Lung (tissue), 11 donors: ENCODE measurements at regions not wholly inside any gene's neighbourhood (a gene's known extent, or its start where the extent isn't known, plus 50 kb on each side); places are given as distances from the start of the nearest gene placed in this dataset.

Experiments used
- ATAC-seq: fragments of 200-7000 bp; cut with Tn5 transposase; one replicate; pipeline ENCODE4 v1.9.1; 2020; ENCODE audit warnings: moderate number of reproducible peaks; ENCODE audit not compliant: insufficient read depth, low FRiP score
- DNase-seq, 3 donors: peaks; one replicate each; pipeline ENCODE4 v3.0.0-alpha.2; 2013 to 2017
- H3K27ac ChIP-seq, 2 donors: one replicate each; pipeline ENCODE4 v1.5.1; 2013; ENCODE audit warnings: mild to moderate bottlenecking in 2 of 2, moderate library complexity in 2 of 2, control low read depth in 1 of 2, inconsistent platforms in 1 of 2, low read depth in 1 of 2, low read length in 1 of 2
- H3K27me3 ChIP-seq, 3 donors: one replicate each; pipeline ENCODE4 v1.5.1; 2013; ENCODE audit warnings: low read length in 2 of 3; ENCODE audit not compliant: control insufficient read depth in 3 of 3, insufficient read depth in 3 of 3
- H3K36me3 ChIP-seq, 4 donors: one replicate each; pipeline ENCODE4 v1.5.1; 2013; ENCODE audit warnings: low read length in 4 of 4, mild to moderate bottlenecking in 1 of 4, moderate library complexity in 1 of 4; ENCODE audit not compliant: control insufficient read depth in 4 of 4, insufficient read depth in 4 of 4
- H3K4me1 ChIP-seq, 5 donors: one replicate each; pipeline ENCODE4 v1.5.1; 2013; ENCODE audit warnings: low read length in 5 of 5, mild to moderate bottlenecking in 2 of 5, moderate library complexity in 1 of 5; ENCODE audit not compliant: control insufficient read depth in 5 of 5, insufficient read depth in 5 of 5
- H3K4me3 ChIP-seq: one replicate; pipeline ENCODE4 v1.5.1; 2013; ENCODE audit warnings: mild to moderate bottlenecking, control low read depth, moderate library complexity
- H3K9ac ChIP-seq, 2 donors: one replicate each; pipeline ENCODE4 v1.5.1; 2013; ENCODE audit warnings: low read length in 2 of 2, control low read depth in 1 of 2; ENCODE audit not compliant: insufficient read depth in 1 of 2
- H3K9me3 ChIP-seq, 4 donors: one replicate each; pipeline ENCODE4 v1.5.1; 2013; ENCODE audit warnings: low read length in 3 of 4, mild to moderate bottlenecking in 1 of 4, moderate library complexity in 1 of 4; ENCODE audit not compliant: control insufficient read depth in 4 of 4, insufficient read depth in 3 of 4
- WGBS, 2 donors: extraction: QIAGEN DNeasy Blood & Tissue Kit; methylation state at CpG; one replicate each; pipeline ENCODE4 v1.1.7; 2013; 5-methylcytosine and 5-hydroxymethylcytosine counted together
- TF ChIP-seq, protein P1 (sequence below): IDR thresholded peaks from 2 replicates; pipeline ENCODE4 v1.5.1; 2012; ENCODE audit warnings: mild to moderate bottlenecking; ENCODE audit errors: control extremely low read depth, extremely low read depth
- donor health status: control.
- donor health status: control.
- donor health status: Bipolar disorder and iron deficiency.
- donor health status: healthy.
- donor health status: DM: yes; HTN: yes; CAD: no.

GRCh38 chr11:44380009-44380313, 70.0 kb upstream of the ALX4 start:
- TF ChIP-seq, protein P1, sequence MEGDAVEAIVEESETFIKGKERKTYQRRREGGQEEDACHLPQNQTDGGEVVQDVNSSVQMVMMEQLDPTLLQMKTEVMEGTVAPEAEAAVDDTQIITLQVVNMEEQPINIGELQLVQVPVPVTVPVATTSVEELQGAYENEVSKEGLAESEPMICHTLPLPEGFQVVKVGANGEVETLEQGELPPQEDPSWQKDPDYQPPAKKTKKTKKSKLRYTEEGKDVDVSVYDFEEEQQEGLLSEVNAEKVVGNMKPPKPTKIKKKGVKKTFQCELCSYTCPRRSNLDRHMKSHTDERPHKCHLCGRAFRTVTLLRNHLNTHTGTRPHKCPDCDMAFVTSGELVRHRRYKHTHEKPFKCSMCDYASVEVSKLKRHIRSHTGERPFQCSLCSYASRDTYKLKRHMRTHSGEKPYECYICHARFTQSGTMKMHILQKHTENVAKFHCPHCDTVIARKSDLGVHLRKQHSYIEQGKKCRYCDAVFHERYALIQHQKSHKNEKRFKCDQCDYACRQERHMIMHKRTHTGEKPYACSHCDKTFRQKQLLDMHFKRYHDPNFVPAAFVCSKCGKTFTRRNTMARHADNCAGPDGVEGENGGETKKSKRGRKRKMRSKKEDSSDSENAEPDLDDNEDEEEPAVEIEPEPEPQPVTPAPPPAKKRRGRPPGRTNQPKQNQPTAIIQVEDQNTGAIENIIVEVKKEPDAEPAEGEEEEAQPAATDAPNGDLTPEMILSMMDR = no peak
- WGBS, 2 donors = 84 to 93% methylated on average over 3 of the region's 3 CpGs

GRCh38 chr11:44380820-44381219, 70.9 kb upstream of the ALX4 start:
- DNase-seq (no peak), ATAC-seq (no peak)
- H3K4me1 ChIP-seq = peaks cover 0 to 13% (median 0%) of the 10 kb centered on the region in 5 donors

More at GRCh38 chr11:44380009-44380313, 70.0 kb upstream of the ALX4 start:
- no peak for ATAC-seq
- H3K9ac ChIP-seq = no peak overlapping the region
- H3K27me3 ChIP-seq = peaks cover 0 to 3% (median 0%) of the 10 kb centered on the region in 3 donors
- DNase-seq = no peak
- no peak overlapping the region for H3K27ac ChIP-seq
- H3K36me3 ChIP-seq = no peaks in the 10 kb centered on the region
- peaks cover 0 to 10% (median 0%) of the 10 kb centered on the region in 4 donors for H3K9me3 ChIP-seq
- H3K4me1 ChIP-seq = peaks cover 0 to 13% (median 0%) of the 10 kb centered on the region in 5 donors
- no peak overlapping the region for H3K4me3 ChIP-seq

GRCh38 chr11:44381261-44381660, 71.3 kb upstream of the ALX4 start:
- Histone ChIP-seq H3K9me3 (peaks cover 0 to 10% (median 0%) of the 10 kb centered on the region in 4 donors), H3K4me3 (no peak overlapping the region), H3K27ac (no peak overlapping the region), H3K4me1 (peaks cover 0 to 9% (median 0%) of the 10 kb centered on the region in 5 donors), H3K36me3 (no peaks in the 10 kb centered on the region), H3K27me3 (peaks cover 0 to 3% (median 0%) of the 10 kb centered on the region in 3 donors), H3K9ac (no peak overlapping the region)
- TF ChIP-seq, protein P1 = no peak
- ATAC-seq (no peak), DNase-seq (no peak)
- WGBS, 2 donors = 86 to 90% methylated on average over 6 of the region's 6 CpGs

More at GRCh38 chr11:44380820-44381219, 70.9 kb upstream of the ALX4 start:
- TF ChIP-seq, protein P1 = no peak
- Histone ChIP-seq H3K36me3 (no peaks in the 10 kb centered on the region), H3K4me3 (no peak overlapping the region), H3K27me3 (peaks cover 0 to 3% (median 0%) of the 10 kb centered on the region in 3 donors), H3K9ac (no peak overlapping the region), H3K27ac (no peak overlapping the region), H3K9me3 (peaks cover 0 to 10% (median 0%) of the 10 kb centered on the region in 4 donors)
- WGBS, 2 donors = 83 to 84% methylated on average over 7 of the region's 7 CpGs

GRCh38 chr11:44382118-44382517, 72.2 kb upstream of the ALX4 start:
- TF ChIP-seq, protein P1 = no peak
- DNase-seq (peak in 2 of 3 donors; percentile 26 to 42), ATAC-seq (no peak)
- Histone ChIP-seq H3K9me3 (peaks cover 0 to 8% (median 0%) of the 10 kb centered on the region in 4 donors), H3K27ac (no peak overlapping the region), H3K36me3 (no peaks in the 10 kb centered on the region), H3K4me3 (no peak overlapping the region), H3K9ac (no peak overlapping the region), H3K27me3 (peaks cover 0 to 3% (median 0%) of the 10 kb centered on the region in 3 donors), H3K4me1 (peaks cover 0 to 8% (median 0%) of the 10 kb centered on the region in 5 donors)
- WGBS, 2 donors = 53 to 56% methylated on average over 6 of the region's 6 CpGs
